ENCODE measurements at regions not wholly inside any gene's neighbourhood (a gene's known extent, or its start where the extent isn't known, plus 50 kb on each side); places are given as distances from the start of the nearest gene placed in this dataset.
"Not testable (repeated sequence)": the region's sequence is repeated elsewhere in the genome, so short reads cannot be mapped to it uniquely, and the experiment has no call there.

- no peak for FAIRE-seq
These were observed 643.0 kb upstream of the GOLIM4 start for GRCh38 chr3:168738527-168739325.

DNA sequence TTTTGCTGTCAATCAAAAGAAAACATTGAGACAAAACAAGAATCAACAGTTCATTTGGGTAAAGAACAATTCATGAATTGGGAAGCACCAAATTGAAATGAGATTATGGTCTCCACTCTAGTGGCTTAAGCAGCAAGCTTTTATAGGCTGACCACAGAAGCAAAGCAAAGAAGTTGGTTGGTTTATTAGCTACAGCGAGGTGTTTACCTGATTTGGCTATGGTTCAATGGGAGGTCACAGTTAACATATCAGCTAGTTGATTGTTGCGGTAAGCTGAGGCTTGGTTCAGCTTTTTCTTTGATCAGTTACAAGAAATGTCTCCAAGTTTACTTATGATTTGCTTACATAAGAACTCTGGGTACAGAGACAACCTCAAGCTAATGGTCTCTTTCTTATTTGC is 640.5 kb upstream of the GOLIM4 start:
- no peak for FAIRE-seq

DNA sequence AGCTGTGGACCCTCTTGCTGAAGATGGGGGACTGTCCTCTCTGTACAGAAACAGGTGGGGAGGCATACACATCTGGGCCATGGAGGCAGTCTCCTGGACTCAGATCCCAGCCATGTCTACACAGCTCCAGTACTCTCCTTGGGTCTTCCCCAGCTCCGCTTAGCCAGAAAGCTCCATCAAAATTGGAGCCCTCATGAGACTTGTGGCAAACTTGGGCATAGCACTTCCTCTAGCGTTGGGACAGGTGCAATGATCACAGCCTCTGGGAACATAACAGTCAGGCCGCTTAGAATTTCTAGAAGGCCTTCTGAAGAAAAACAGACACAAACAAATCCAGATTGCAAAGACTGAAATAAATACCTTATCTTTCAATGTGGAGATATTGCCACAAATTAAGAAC is 634.3 kb upstream of the GOLIM4 start:
- no peak for FAIRE-seq

GRCh38 chr3:168722091-168722490 is 626.4 kb upstream of the GOLIM4 start:
- FAIRE-seq: no peak

- no peak for FAIRE-seq
These were observed 619.0 kb upstream of the GOLIM4 start for GRCh38 chr3:168714609-168715240.

- no peak for FAIRE-seq
These were observed 613.3 kb upstream of the GOLIM4 start for GRCh38 chr3:168709073-168709472.

DNA sequence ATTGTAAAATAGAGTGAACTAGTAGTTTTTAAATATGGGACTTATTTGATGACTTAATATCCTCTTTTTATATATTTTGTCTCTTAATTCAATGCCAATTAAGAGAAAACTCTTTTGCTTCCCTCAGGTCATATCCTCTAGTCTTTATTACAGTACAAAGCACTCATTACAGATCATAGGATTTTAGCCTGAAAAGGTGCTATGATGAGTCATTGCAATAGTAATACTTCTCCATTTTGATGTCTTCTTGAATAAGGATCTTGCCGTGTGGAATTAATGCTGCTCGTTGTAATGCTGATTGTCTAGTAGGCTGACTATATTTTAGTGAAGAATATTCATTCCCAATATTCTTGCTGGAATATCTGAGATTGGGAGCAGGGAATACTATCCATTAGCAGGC is 612.2 kb upstream of the GOLIM4 start:
- FAIRE-seq: no peak

GRCh38 chr3:168705412-168705811 is 609.7 kb upstream of the GOLIM4 start:
- FAIRE-seq: no peak

DNA sequence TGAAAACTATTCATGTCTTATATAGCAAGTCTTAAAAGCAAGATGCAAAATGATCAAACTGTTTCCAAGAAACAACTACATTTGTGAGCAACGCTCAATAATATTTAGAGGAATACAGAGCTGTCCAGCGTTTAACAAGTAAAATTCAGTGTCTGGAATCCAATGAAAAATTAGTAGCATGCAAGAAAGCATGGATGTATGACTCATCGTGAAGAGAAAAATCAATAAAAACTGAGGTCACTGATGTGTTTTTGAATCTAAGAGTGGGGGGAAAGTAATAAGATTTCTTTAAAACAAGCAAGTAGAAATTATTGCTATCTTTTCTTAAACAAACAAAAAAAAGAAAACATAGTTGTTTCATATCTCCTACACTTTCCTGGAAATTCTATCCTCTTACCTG is 600.3 kb upstream of the GOLIM4 start:
- FAIRE-seq: no peak

DNA sequence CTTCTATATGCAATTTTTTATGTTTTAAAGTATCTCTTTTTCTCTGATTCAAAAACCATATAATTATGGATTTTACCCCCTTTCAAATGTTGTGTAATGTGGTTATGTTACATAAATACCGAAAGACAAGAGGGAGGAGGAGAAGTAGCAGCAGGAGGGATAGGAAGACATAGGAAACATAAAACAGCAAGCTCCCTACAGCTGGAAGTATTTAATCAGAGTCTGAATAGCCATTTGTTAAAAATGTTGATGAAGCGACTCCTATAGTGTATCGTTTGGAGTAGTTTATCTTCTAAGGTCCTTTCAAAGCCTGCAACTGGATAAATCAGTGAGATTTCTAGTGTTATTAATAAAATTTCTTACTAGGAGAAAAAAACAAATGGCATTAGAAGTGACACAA is 598.1 kb upstream of the GOLIM4 start:
- no peak for FAIRE-seq

- FAIRE-seq: no peak
These were observed 592.5 kb upstream of the GOLIM4 start for GRCh38 chr3:168688267-168688666.

DNA sequence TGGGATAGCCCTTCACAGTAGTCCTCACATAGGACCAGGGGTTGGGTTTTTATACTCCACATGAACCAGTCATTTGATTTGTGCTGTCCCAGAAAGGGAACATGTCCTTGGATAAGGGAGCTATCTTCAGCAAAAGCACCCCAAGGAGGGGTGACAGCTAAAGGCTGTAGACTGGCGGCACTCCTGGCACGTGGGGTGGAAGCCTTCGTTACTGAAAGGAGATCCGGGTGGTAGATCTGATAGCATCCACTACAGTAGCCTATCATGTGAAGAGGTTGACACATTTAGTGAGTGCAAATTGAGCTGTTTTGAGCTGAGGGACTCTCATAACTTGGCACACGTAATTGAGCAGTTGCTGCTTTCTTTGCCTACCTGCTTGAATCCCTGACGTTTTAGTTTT is 588.8 kb upstream of the GOLIM4 start:
- FAIRE-seq: no peak

GRCh38 chr3:168678730-168679129 is 583.0 kb upstream of the GOLIM4 start:
- FAIRE-seq: no peak

DNA sequence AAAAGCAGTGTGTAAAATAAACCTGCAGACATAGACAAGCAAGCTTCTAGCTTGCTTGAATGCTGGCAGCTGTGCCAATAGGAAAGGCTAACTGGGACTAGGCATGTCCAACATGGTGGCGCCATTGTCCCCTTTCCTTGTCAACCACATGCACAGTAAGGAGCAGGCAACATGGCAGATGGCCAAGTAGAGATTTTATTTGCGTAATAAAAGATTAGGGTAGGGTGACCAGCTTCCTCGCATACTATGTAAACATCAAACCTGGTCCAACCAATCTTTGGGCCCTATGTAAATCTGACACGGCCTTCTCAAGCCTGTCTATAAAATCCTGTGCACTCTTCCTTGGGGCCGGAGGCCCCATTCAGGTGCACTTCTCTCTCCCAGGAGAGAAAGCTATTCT is 575.4 kb upstream of the GOLIM4 start:
- FAIRE-seq: no peak

DNA sequence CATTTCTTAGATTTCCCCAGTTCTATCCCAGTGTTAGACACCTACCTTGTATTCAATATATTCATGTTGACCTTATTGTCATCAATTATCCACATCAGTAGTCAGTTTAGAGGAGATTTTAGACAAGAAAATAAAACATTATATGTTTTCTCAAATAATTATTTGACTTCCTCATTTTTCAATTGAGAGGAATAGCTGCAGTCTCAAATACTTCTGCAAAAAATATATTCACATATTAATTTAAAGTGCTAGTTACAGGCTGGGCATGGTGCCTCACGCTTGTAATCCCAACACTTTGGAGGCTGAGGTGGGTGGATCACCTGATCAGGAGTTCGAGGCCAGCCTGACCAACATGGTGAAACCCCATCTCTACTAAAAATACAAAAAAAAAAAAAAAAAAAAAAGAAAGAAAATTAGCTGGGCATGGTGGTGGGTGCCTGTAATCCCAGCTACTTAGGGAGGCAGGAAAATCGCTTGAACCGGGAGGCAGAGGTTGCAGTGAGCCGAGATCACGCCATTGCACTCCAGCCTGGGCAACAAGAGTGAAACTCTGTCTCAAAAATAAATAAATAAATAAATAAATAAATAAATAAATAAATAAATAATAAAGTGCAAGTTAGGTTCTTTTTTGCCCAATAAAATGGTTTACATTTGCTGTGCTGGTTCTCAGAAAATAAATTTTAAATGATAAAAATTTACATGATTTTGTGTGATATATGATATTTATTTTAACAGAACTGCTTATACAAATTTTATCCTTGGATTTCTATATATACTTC is 565.3 kb upstream of the GOLIM4 start:
- FAIRE-seq: not testable (repeated sequence)

DNA sequence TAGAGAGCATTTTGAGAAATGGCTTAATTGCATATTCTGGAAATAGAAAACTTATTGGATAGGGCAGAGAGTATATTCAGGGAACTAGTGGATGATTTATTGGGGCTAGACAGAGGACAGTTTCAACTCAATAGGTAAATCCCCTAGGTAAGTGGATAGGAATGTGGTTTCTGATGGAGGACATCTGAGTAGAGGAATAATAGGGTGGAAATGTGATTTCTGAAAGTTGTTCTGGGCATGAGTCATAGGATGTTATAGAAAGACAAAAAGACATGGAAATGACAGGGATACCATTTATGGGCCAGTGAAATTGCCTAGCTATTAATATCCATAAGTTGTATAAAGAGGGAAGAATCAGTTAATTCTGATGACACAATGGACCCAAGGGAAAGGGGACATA is 563.3 kb upstream of the GOLIM4 start:
- FAIRE-seq: no peak

DNA sequence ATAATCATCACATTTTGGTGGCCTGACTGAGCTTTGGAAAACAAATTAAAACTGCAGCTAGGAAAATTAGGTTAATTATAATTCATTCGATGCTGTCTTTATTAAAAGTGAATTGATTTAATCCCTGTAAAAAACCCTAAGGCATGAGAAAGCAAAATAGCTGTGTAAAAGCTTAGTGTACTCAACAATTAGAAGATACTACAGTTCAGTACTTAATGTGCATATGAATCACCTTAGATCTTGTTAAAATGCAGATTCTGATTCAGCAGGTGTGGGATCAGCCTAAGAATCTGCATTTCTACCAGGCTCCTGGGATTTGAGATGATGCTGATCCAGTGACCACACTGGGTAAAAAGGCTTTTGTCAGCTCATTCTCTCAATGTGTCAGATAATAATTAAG is 559.9 kb upstream of the GOLIM4 start:
- no peak for FAIRE-seq

DNA sequence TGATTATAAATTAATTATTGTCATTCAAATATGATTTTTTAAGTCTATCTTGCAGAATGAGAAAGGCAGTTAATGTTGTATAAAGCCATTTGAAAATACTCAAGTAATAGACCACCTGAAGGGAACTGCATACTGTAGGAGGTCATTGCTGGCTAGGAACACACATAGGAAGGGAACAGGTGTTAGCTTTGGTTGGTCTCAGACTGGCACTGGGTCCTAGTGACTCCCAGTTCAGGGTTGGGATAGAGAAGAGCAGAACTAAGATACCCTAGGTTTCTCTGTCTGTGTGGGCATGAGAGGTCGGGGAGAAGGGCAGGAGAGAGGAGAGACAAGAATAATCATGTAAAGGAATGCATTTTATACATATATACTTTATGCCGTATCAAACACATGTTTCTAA is 559.0 kb upstream of the GOLIM4 start:
- FAIRE-seq: no peak

DNA sequence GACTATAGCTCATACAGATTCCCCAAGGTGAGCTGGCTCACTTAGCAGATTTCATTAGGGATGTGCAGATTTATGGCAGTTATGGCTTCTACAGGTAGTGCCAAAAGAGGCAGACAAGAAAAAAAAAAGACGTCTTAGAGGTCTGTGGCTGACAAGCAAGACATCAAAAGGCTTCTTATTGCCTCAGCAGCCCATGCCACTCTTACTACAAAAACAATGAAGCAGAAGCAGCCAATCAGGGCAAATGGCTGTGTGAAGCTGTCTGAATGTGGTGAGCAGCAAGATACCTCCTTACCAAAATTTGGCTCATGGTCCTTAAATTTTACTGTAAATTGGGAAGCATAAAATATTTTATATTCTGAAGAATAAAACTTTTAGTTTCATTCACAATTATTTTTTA is 557.5 kb upstream of the GOLIM4 start:
- FAIRE-seq: no peak

GRCh38 chr3:168648321-168648720 is 552.6 kb upstream of the GOLIM4 start:
- FAIRE-seq: no peak

GRCh38 chr3:168647582-168647981 is 551.9 kb upstream of the GOLIM4 start:
- no peak for FAIRE-seq

DNA sequence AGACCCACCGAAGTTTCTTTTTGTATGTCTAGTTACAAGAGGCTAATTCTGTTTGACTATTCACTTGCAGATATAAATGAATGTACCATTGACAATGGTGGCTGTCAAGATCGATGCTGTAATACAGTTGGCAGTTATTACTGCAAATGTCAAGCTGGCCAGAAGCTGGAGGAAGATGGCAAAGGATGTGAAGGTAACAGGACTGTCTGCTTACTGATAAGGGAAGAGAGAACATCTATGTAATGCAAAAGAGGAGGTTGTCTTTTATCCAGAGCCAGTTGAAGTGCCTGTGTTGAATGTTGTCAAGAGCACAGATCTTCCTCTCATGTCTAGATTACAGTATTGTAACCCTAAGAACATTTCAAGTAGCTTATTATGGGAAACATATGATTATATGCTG is 549.5 kb upstream of the GOLIM4 start:
- no peak for FAIRE-seq

DNA sequence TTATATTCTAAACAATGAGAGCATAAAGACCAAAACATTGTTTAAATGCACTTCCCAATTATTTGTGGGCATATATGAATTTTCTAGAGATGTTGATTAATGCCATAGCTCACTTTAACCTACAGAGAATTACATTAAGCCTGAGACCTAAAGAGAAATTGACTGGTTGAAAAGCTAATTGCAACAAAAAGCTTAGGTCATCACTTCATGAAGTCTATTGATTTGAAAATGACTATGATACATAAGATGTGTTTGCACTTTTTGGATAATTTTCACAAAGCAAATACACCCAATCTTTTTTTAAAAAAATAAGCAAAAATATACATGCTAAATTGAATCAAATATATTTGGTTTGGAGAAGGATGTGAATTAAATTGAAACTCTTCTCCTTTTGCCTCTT is 532.8 kb upstream of the GOLIM4 start:
- FAIRE-seq: no peak

DNA sequence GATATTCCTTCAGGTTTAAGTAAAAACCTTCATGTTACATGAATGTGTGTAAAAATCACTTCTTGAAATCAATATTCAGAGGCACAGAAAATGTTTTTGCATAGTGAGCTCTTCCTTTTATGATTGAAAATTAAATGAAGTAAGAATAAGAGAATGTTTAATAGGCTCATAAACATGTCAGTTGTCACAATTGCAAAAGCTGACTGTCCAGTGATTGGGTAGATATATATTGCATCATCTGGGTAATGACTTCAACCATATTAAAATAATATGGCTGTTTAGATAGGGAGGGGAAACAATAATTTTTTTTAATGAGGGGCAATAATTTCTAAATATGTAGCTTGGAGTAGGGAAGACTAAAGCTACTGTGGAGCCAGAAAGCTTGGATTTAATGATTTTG is 529.8 kb upstream of the GOLIM4 start:
- no peak for FAIRE-seq

Measured in A204.1 (cell line).